Thyroid gland (tissue), 4 donors: ENCODE measurements at regions not wholly inside any gene's neighbourhood (a gene's known extent, or its start where the extent isn't known, plus 50 kb on each side); places are given as distances from the start of the nearest gene placed in this dataset.
"Not testable (repeated sequence)": the region's sequence is repeated elsewhere in the genome, so short reads cannot be mapped to it uniquely, and the experiment has no call there.

Source experiments
- DNase-seq, 2 donors: peaks; one replicate each; pipeline ENCODE4 v3.0.0-alpha.2; 2019
- H3K27ac ChIP-seq, 3 donors: fragments of 200-600 bp; sonication (generic); 1 replicate in 2 of 3; 2 replicates in 1 of 3; pipeline ENCODE4 v1.5.1; 2016 to 2019; ENCODE audit warnings: mild to moderate bottlenecking in 1 of 3, moderate library complexity in 1 of 3
- H3K27me3 ChIP-seq: fragments of 200-600 bp; sonication (generic); one replicate; pipeline ENCODE4 v1.5.1; 2019
- H3K36me3 ChIP-seq, 2 donors: fragments of 200-600 bp; sonication (generic); one replicate each; pipeline ENCODE4 v1.5.1; 2016 to 2019
- H3K4me1 ChIP-seq, 2 donors: fragments of 200-600 bp; sonication (generic); one replicate each; pipeline ENCODE4 v1.5.1; 2017 to 2019
- H3K4me3 ChIP-seq, 3 donors: fragments of 200-600 bp; sonication (generic); replicated peaks in 1 of 3; 1 replicate in 2 of 3; 2 replicates in 1 of 3; pipeline ENCODE4 v1.5.1; 2016; ENCODE audit warnings: mild to moderate bottlenecking in 1 of 3
- H3K9me3 ChIP-seq: fragments of 200-600 bp; sonication (generic); one replicate; pipeline ENCODE4 v1.5.1; 2017
- CTCF ChIP-seq, 6 experiments: fragments of 200-600 bp in 3 of 6; fragments of 450-650 bp in 3 of 6; sonication (generic) in 3 of 6; IDR thresholded peaks; one replicate each; pipeline ENCODE4 v1.5.1; 2016 to 2019; ENCODE audit warnings: antibody characterized with exemption in 6 of 6, mild to moderate bottlenecking in 2 of 6, inconsistent platforms in 1 of 6, moderate library complexity in 1 of 6
- POLR2A ChIP-seq, 2 donors: fragments of 450-650 bp; IDR thresholded peaks; one replicate each; pipeline ENCODE4 v1.6.1; 2017; ENCODE audit warnings: antibody characterized with exemption in 2 of 2, mild to moderate bottlenecking in 2 of 2, moderate library complexity in 1 of 2
- WGBS, 2 donors: methylation state at CpG; one replicate each; pipeline ENCODE4 v1.1.5; 2017; 5-methylcytosine and 5-hydroxymethylcytosine counted together
- intact Hi-C: fragments of 100-400 bp; cut with DNase I; formaldehyde crosslinking; loops from one replicate; pipeline ENCODE4 v1.15.1; 2023

- H3K27ac ChIP-seq, intact Hi-C loops, H3K27me3 ChIP-seq, H3K36me3 ChIP-seq, H3K9me3 ChIP-seq, H3K4me1 ChIP-seq, DNase-seq, H3K4me3 ChIP-seq: not testable (repeated sequence)
- 95% methylated on average over 5 of the region's 5 CpGs; no CpG with 5 or more reads in 1 of the 2 donors for WGBS, 2 donors
Measured at GRCh38 chr12:9543341-9543740, 64.4 kb downstream of the KLRB1 start.

DNA sequence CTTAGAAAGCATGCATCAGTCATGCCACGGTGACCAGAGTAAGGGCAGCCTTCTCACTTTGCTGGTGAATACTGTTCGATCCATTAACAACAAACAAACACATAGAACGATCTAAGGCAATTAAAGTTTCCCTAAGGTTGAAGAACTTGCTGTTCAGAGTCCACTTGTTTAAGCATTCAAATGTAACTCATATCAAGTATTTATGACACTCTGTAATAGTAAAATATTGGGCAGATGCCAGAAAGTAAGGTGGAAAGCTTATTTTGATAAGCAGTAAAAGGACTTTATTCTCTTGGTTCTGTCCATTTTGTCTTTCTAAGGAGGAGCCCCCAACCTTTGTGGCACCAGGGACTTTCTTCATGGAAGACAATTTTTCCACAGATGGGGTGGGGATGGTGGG, 64.9 kb downstream of the KLRB1 start:
- WGBS, 2 donors: 42% methylated on average over 3 of the region's 3 CpGs; no CpG with 5 or more reads in 1 of the 2 donors
- H3K27me3 ChIP-seq, H3K4me3 ChIP-seq, H3K36me3 ChIP-seq, H3K4me1 ChIP-seq, DNase-seq, intact Hi-C loops, H3K9me3 ChIP-seq, H3K27ac ChIP-seq: not testable (repeated sequence)

GRCh38 chr12:9515925-9516324, 91.8 kb downstream of the KLRB1 start:
- H3K9me3 ChIP-seq, intact Hi-C loops, H3K27me3 ChIP-seq, H3K4me1 ChIP-seq, H3K27ac ChIP-seq, DNase-seq, H3K36me3 ChIP-seq, H3K4me3 ChIP-seq: not testable (repeated sequence)
- 30% methylated on average over 1 of the region's 1 CpG; no CpG with 5 or more reads in 1 of the 2 donors for WGBS, 2 donors

- H3K27me3 ChIP-seq, DNase-seq, H3K4me1 ChIP-seq, H3K9me3 ChIP-seq, H3K36me3 ChIP-seq, H3K27ac ChIP-seq, H3K4me3 ChIP-seq, intact Hi-C loops: not testable (repeated sequence)
- 88 to 89% methylated on average over 1 to 5 of the region's 5 CpGs for WGBS, 2 donors
Measured at GRCh38 chr12:9512695-9513094, 95.0 kb downstream of the KLRB1 start.

GRCh38 chr12:9510392-9511011, 97.2 kb downstream of the KLRB1 start:
- H3K9me3 ChIP-seq, H3K4me1 ChIP-seq, H3K36me3 ChIP-seq, intact Hi-C loops, H3K4me3 ChIP-seq, H3K27me3 ChIP-seq, H3K27ac ChIP-seq, DNase-seq: not testable (repeated sequence)
- 98% methylated on average over 1 of the region's 1 CpG; no CpG with 5 or more reads in 1 of the 2 donors for WGBS, 2 donors

- no peak for TF ChIP-seq CTCF (IDR thresholded peaks at IDR 0.05)
- no peak for TF ChIP-seq POLR2A (IDR thresholded peaks at IDR 0.05)
- 47% methylated on average over 3 of the region's 3 CpGs; no CpG with 5 or more reads in 1 of the 2 donors for WGBS, 2 donors
- no peak overlapping the region for H3K27ac ChIP-seq
- no peaks in the 10 kb centered on the region for H3K27me3 ChIP-seq
- no peaks in the 10 kb centered on the region for H3K36me3 ChIP-seq
- no peak for DNase-seq
- intact Hi-C loops: no loop called here
- no peaks in the 10 kb centered on the region for H3K9me3 ChIP-seq
- H3K4me3 ChIP-seq: no peak overlapping the region
- no peaks in the 10 kb centered on the region for H3K4me1 ChIP-seq
Measured at GRCh38 chr12:9509464-9510161, 98.1 kb downstream of the KLRB1 start.

DNA sequence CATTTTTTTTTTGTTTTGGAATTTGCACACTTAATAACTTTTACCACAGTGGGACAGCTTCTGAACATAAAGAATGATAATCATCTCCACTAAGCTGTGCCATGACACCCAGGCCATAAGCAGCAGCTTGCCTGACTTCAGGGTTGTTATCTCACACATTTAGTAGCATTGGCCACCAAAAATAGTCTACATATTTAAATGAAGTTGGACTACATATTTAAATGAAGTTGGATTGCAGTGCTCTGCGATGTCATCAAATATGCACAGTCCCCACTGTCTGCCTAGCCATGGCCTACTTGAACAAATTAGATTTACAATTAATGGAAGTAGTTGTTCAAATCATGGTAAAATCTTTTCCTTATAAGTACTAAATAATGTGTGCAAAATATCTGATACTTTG, 101.0 kb downstream of the KLRB1 start:
- Histone ChIP-seq H3K4me1 (no peaks in the 10 kb centered on the region), H3K36me3 (no peaks in the 10 kb centered on the region), H3K4me3 (no peak overlapping the region), H3K27me3 (no peaks in the 10 kb centered on the region), H3K27ac (no peak overlapping the region), H3K9me3 (no peaks in the 10 kb centered on the region)
- TF ChIP-seq POLR2A (IDR thresholded peaks at IDR 0.05) (no peak), CTCF (IDR thresholded peaks at IDR 0.05) (no peak)
- 90% methylated on average over 1 of the region's 1 CpG; no CpG with 5 or more reads in 1 of the 2 donors for WGBS, 2 donors
- DNase-seq: no peak
- intact Hi-C loops: no loop called here

- WGBS, 2 donors: 74% methylated on average over 2 of the region's 2 CpGs; no CpG with 5 or more reads in 1 of the 2 donors
- H3K36me3 ChIP-seq, H3K27ac ChIP-seq, H3K27me3 ChIP-seq, H3K9me3 ChIP-seq, intact Hi-C loops, H3K4me1 ChIP-seq, H3K4me3 ChIP-seq, DNase-seq: not testable (repeated sequence)
Measured at GRCh38 chr12:9503384-9503783, 104.3 kb downstream of the KLRB1 start.

GRCh38 chr12:9502845-9503244, 104.9 kb downstream of the KLRB1 start:
- H3K36me3 ChIP-seq, H3K27me3 ChIP-seq, H3K9me3 ChIP-seq, H3K4me3 ChIP-seq, intact Hi-C loops, H3K4me1 ChIP-seq, H3K27ac ChIP-seq, DNase-seq: not testable (repeated sequence)
- 90% methylated on average over 1 of the region's 1 CpG; no CpG with 5 or more reads in 1 of the 2 donors for WGBS, 2 donors

GRCh38 chr12:9493325-9493724, 114.4 kb downstream of the KLRB1 start:
- H3K4me3 ChIP-seq, H3K27me3 ChIP-seq, H3K9me3 ChIP-seq, H3K4me1 ChIP-seq, intact Hi-C loops, H3K36me3 ChIP-seq, H3K27ac ChIP-seq, DNase-seq: not testable (repeated sequence)

- H3K4me3 ChIP-seq, H3K27ac ChIP-seq, intact Hi-C loops, H3K27me3 ChIP-seq, H3K36me3 ChIP-seq, H3K4me1 ChIP-seq, H3K9me3 ChIP-seq, DNase-seq: not testable (repeated sequence)
- 97% methylated on average over 3 of the region's 3 CpGs; no CpG with 5 or more reads in 1 of the 2 donors for WGBS, 2 donors
Measured at GRCh38 chr12:9481289-9481688, 126.4 kb downstream of the KLRB1 start.
